Spleen (tissue), 11 donors: ENCODE measurements at regions not wholly inside any gene's neighbourhood (a gene's known extent, or its start where the extent isn't known, plus 50 kb on each side); places are given as distances from the start of the nearest gene placed in this dataset.

ENCODE experiments used
- DNase-seq: peaks from one replicate; pipeline ENCODE4 v3.0.0-alpha.2; 2020
- H3K27ac ChIP-seq, 8 donors: fragments of 200-600 bp; sonication (generic) in 7 of 8; 1 replicate in 4 of 8; 2 replicates in 4 of 8; pipeline versions ENCODE4 v1.5.0 to v1.8.0; 2016 to 2021; ENCODE audit warnings: inconsistent platforms in 4 of 8, mild to moderate bottlenecking in 4 of 8, moderate library complexity in 1 of 8
- H3K27me3 ChIP-seq, 7 donors: fragments of 200-600 bp; sonication (generic) in 6 of 7; replicated peaks in 1 of 7; 1 replicate in 4 of 7; 2 replicates in 3 of 7; pipeline versions ENCODE4 v1.5.0 to v1.8.0; 2016 to 2021; ENCODE audit warnings: inconsistent platforms in 3 of 7, mild to moderate bottlenecking in 1 of 7
- H3K36me3 ChIP-seq, 6 donors: fragments of 200-600 bp; sonication (generic) in 5 of 6; 1 replicate in 4 of 6; 2 replicates in 2 of 6; pipeline versions ENCODE4 v1.5.0 to v1.8.0; 2016 to 2021; ENCODE audit warnings: inconsistent platforms in 2 of 6
- H3K4me1 ChIP-seq, 6 donors: fragments of 200-600 bp; sonication (generic) in 5 of 6; 1 replicate in 3 of 6; 2 replicates in 3 of 6; pipeline versions ENCODE4 v1.5.0 to v1.8.0; 2016 to 2021; ENCODE audit warnings: inconsistent platforms in 3 of 6
- H3K4me3 ChIP-seq, 8 donors: fragments of 200-600 bp; sonication (generic) in 7 of 8; 1 replicate in 4 of 8; 2 replicates in 4 of 8; pipeline versions ENCODE4 v1.5.0 to v1.8.0; 2016 to 2021; ENCODE audit warnings: inconsistent platforms in 4 of 8, mild to moderate bottlenecking in 4 of 8, moderate library complexity in 2 of 8
- H3K9me3 ChIP-seq, 8 donors: fragments of 200-600 bp; sonication (generic) in 7 of 8; 1 replicate in 4 of 8; 2 replicates in 4 of 8; pipeline versions ENCODE4 v1.5.0 to v1.8.0; 2016 to 2021; ENCODE audit warnings: inconsistent platforms in 4 of 8
- CTCF ChIP-seq, 11 experiments: fragments of 200-600 bp in 7 of 11; fragments of 450-650 bp in 4 of 11; sonication (generic) in 4 of 11; IDR thresholded peaks in 8 of 11; conservative IDR thresholded peaks in 3 of 11; 1 replicate in 7 of 11; 2 replicates in 4 of 11; pipeline versions ENCODE4 v1.4.0 to v1.8.0; 2016 to 2021; ENCODE audit warnings: antibody characterized with exemption in 11 of 11, inconsistent platforms in 4 of 11, mild to moderate bottlenecking in 1 of 11
- POLR2A ChIP-seq, 3 donors: fragments of 450-650 bp; IDR thresholded peaks; one replicate each; pipeline ENCODE4 v1.5.1; 2017; ENCODE audit warnings: antibody characterized with exemption in 3 of 3, mild to moderate bottlenecking in 1 of 3
- POLR2AphosphoS5 ChIP-seq, 3 donors: sonication (generic); formaldehyde crosslinking; IDR thresholded peaks; one replicate each; pipeline ENCODE4 v1.5.1; 2017; ENCODE audit warnings: antibody characterized with exemption in 3 of 3
- WGBS, 5 donors: extraction: QIAGEN DNeasy Blood & Tissue Kit in 3 of 5; methylation state at CpG; one replicate each; pipeline versions ENCODE4 v1.1.5 to v1.1.7; 2013 to 2018; 5-methylcytosine and 5-hydroxymethylcytosine counted together
- intact Hi-C: fragments of 100-400 bp; cut with DNase I; formaldehyde crosslinking; loops from one replicate; pipeline ENCODE4 v1.15.0; 2023; ENCODE audit warnings: low total_unique reads
- donor health status: healthy with polysubstance abuse.
- donor health status: DM: no; HTN: no; CAD: no; lungs with moderate emphysema.
- donor health status: DM: no; HTN: no; CAD: no.
- donor health status: Bipolar disorder and iron deficiency.
- donor health status: healthy.
- donor health status: DM: no; HTN: no; CAD: no.
- donor health status: DM: yes; HTN: yes; CAD: no.

- Histone ChIP-seq H3K4me1 (peaks cover 0 to 21% (median 6%) of the 10 kb centered on the region in 6 donors), H3K4me3 (no peak overlapping the region), H3K36me3 (no peaks in the 10 kb centered on the region), H3K27me3 (peaks cover 0 to 14% (median 0%) of the 10 kb centered on the region in 7 donors), H3K9me3 (no peaks in the 10 kb centered on the region), H3K27ac (no peak overlapping the region)
- intact Hi-C loops: no loop called here
- TF ChIP-seq CTCF (IDR thresholded peaks at IDR 0.05 in 8 of 11, conservative IDR thresholded peaks at IDR 0.05 in 3 of 11) (no peak), POLR2AphosphoS5 (IDR thresholded peaks at IDR 0.05) (no peak), POLR2A (IDR thresholded peaks at IDR 0.05) (no peak)
- DNase-seq: no peak
Measured at GRCh38 chr3:72597043-72597442, 251.2 kb downstream of the SHQ1 start.

GRCh38 chr3:72595927-72596610 is 252.2 kb downstream of the SHQ1 start:
- no peaks in the 10 kb centered on the region for H3K36me3 ChIP-seq
- H3K9me3 ChIP-seq: no peaks in the 10 kb centered on the region
- TF ChIP-seq POLR2AphosphoS5 (IDR thresholded peaks at IDR 0.05) (no peak), POLR2A (IDR thresholded peaks at IDR 0.05) (no peak), CTCF (IDR thresholded peaks at IDR 0.05 in 8 of 11, conservative IDR thresholded peaks at IDR 0.05 in 3 of 11) (no peak)
- intact Hi-C loops: no loop called here
- 91 to 98% (median 95%) methylated on average over 7 of the region's 7 CpGs for WGBS, 5 donors
- no peak overlapping the region for H3K27ac ChIP-seq
- peaks cover 0 to 14% (median 0%) of the 10 kb centered on the region in 7 donors for H3K27me3 ChIP-seq
- peaks cover 0 to 21% (median 6%) of the 10 kb centered on the region in 6 donors for H3K4me1 ChIP-seq
- no peak for DNase-seq
- no peak overlapping the region for H3K4me3 ChIP-seq

- H3K4me3 ChIP-seq: no peak overlapping the region
- DNase-seq: no peak
- no peaks in the 10 kb centered on the region for H3K9me3 ChIP-seq
- intact Hi-C loops: no loop called here
- 59 to 72% (median 68%) methylated on average over 4 of the region's 4 CpGs for WGBS, 5 donors
- peaks cover 0 to 14% (median 0%) of the 10 kb centered on the region in 7 donors for H3K27me3 ChIP-seq
- peaks cover 0 to 21% (median 6%) of the 10 kb centered on the region in 6 donors for H3K4me1 ChIP-seq
- no peaks in the 10 kb centered on the region for H3K36me3 ChIP-seq
- no peak for TF ChIP-seq POLR2AphosphoS5 (IDR thresholded peaks at IDR 0.05)
- TF ChIP-seq CTCF (IDR thresholded peaks at IDR 0.05 in 8 of 11, conservative IDR thresholded peaks at IDR 0.05 in 3 of 11): no peak
- TF ChIP-seq POLR2A (IDR thresholded peaks at IDR 0.05): no peak
- H3K27ac ChIP-seq: no peak overlapping the region
Measured at GRCh38 chr3:72595376-72595775, 252.9 kb downstream of the SHQ1 start.

- WGBS, 5 donors: 89 to 97% (median 97%) methylated on average over 3 of the region's 3 CpGs
- Histone ChIP-seq H3K27me3 (peaks cover 0 to 14% (median 0%) of the 10 kb centered on the region in 7 donors), H3K36me3 (no peaks in the 10 kb centered on the region), H3K4me1 (peaks cover 0 to 21% (median 6%) of the 10 kb centered on the region in 6 donors), H3K9me3 (no peaks in the 10 kb centered on the region), H3K27ac (no peak overlapping the region), H3K4me3 (no peak overlapping the region)
- DNase-seq: no peak
- intact Hi-C loops: no loop called here
- no peak for TF ChIP-seq POLR2A (IDR thresholded peaks at IDR 0.05)
- no peak for TF ChIP-seq POLR2AphosphoS5 (IDR thresholded peaks at IDR 0.05)
- no peak for TF ChIP-seq CTCF (IDR thresholded peaks at IDR 0.05 in 8 of 11, conservative IDR thresholded peaks at IDR 0.05 in 3 of 11)
Measured at GRCh38 chr3:72594615-72595215, 253.5 kb downstream of the SHQ1 start.
